ENCODE measurements at regions not wholly inside any gene's neighbourhood (a gene's known extent, or its start where the extent isn't known, plus 50 kb on each side); places are given as distances from the start of the nearest gene placed in this dataset.

GRCh38 chr10:113967126-113967525 lies 76.5 kb upstream of the ADRB1 start:
- no peak for DNase-seq

GRCh38 chr10:113970641-113971040 lies 73.0 kb upstream of the ADRB1 start:
- DNase-seq, result no peak

DNA sequence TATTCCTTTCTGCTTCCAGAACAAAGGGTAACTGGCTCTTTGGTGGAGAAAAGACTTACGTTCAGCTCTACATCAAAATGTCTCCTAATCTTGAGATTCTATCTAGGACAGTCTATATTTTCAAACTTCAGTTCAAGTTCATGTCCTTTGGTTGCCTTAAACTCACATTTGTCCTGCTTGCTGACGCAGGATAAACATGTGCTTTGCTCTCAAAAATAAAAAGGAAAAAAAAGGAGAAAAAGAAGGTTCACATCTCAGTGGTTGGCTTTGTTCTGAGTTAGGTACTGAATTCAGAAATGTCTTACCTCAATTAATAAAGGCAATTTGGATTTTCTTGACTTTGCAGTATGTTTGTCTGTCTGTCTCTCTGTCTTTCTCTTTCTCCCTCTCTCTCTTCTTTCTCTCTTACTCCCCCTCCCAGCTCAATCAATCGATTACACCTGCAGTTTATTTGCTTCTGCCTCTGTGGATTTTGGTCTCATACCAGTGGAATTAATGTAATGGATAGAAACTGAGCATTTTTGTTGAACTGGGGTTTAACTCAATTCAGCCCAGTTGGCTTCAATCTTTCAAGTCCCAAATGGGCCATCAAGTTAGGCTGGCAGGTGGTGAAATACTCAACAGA lies 72.2 kb upstream of the ADRB1 start:
- DNase-seq, result no peak

DNA sequence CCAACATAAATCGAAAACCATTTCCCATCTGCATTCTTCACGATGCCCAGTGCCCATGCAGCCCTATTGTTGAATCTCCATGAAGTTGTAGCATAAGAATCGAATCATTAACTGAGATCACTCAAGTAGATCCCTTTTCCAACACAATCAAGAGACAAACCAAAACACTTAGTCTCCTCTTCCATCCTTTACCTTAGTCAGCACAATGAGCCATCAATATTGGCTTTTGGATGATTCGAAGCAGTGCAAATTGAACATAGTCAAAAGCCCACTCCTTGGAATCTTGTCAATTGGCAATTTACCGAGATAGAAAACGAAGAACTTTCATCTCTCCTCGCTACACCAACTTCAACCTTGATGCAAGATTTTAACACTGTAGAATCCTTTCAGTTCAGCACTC lies 66.5 kb upstream of the ADRB1 start:
- no peak for DNase-seq

DNA sequence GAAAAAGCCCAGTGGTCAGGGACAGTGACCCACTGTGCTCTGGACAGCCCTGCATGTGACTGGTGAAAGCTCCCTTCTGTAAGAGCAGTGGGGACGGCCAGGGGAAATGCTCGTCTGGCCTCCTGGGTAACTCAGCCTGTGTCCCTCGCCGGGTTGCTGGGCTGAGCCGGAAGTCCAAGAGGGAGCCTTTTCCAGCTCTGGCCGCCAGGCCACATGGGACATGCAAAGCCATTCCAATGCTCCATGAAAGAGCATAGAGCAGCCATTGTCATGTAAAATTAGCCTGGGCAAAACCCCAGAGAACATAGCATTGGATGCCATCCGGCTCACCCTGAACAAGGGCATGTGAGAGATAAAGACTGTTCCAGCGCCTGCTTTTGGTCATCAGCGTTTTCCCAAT lies 64.9 kb upstream of the ADRB1 start:
- DNase-seq, result no peak

GRCh38 chr10:113979409-113979808 lies 64.3 kb upstream of the ADRB1 start:
- DNase-seq, result no peak

DNA sequence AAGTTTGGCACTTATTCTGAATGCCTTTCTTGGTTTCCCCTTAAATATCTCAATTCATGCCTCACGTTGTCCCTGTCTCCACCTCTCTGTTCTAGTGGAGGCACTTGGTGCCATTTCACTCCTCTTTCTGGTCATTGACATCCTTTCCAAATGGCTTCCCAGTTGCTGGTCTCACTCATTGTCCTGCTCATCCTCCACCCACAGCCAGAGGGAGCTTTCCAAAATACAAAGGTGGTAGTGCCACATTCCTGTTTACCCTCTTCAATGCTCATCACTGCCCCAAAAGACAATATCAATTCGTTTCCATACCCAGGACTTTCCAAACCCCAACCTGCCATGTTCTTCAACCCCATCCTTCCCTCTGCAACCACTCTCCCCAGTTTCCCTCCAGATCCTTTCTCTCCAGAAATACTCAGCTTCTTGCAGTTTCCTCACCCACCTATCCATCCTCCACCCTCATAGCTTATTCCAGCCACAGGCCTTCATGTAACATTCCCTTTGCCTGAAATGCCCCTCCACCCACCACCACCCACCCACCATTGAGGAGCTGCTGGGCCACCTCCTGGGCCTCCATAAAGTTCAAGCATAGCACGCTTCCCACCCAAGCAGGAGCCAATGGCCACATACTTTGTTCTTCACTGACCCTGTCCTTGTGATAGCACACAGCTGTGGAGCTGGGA lies 63.1 kb upstream of the ADRB1 start:
- DNase-seq, result no peak

GRCh38 chr10:113982296-113982695 lies 61.4 kb upstream of the ADRB1 start:
- DNase-seq, result no peak

DNA sequence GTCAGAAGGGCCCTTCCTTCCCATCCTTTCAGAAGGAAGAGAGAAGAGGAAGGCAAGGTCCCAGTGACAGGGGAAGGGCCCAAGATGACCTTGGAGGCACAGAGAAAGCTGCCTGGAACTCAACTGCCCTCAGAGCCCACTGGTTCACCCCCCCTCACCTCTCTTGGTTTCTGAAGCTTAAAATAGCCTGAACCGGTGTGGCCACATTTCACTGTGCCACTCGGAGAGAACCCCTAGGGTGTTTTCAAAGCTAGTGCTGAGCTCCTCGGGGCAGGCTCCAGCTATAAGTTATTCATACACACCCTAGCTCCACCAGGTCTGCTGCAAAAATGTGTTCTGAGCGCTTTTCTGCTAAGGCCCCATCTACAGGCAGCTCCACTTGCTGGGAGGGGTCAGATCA lies 60.9 kb upstream of the ADRB1 start:
- DNase-seq, result peak; percentile 71 to 74

- no peak for DNase-seq
Observed at GRCh38 chr10:113983552-113983951, 60.1 kb upstream of the ADRB1 start.

GRCh38 chr10:113985297-113985844 lies 58.3 kb upstream of the ADRB1 start:
- no peak for DNase-seq

DNA sequence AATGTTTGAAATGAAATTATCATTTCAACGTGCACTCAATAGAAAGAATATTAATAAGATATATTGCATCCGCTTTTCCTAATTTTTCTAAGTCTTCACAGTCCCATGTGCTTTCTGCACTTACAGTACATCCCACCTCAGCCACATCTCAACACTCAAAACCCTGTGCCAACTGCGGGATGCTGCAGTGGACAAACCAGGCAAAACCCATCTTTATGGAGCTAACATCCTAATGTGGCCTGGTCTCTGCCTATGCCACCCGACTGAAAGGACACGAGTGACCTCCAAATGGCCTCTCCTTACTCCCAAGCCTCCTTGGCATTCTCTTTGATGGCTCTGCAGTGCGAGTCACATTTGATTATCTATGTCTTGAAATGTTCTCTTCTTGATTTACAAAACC lies 57.4 kb upstream of the ADRB1 start:
- no peak for DNase-seq

GRCh38 chr10:113987156-113987555 lies 56.5 kb upstream of the ADRB1 start:
- no peak for DNase-seq

GRCh38 chr10:113987805-113988204 lies 55.9 kb upstream of the ADRB1 start:
- DNase-seq, result no peak

- no peak for DNase-seq
Observed at GRCh38 chr10:113988535-113988934, 55.1 kb upstream of the ADRB1 start.

- DNase-seq, result no peak
Observed at GRCh38 chr10:113991091-113991860, 52.4 kb upstream of the ADRB1 start.

GRCh38 chr10:113992471-113993011 lies 51.1 kb upstream of the ADRB1 start:
- DNase-seq, result no peak

- peak; percentile 12 to 20 for DNase-seq
Observed at GRCh38 chr10:113993489-113993991, 50.1 kb upstream of the ADRB1 start.
